HG03045 (cell line): ENCODE measurements at regions not wholly inside any gene's neighbourhood (a gene's known extent, or its start where the extent isn't known, plus 50 kb on each side); places are given as distances from the start of the nearest gene placed in this dataset.

Source experiments
- ATAC-seq: cut with Tn5 transposase; IDR thresholded peaks from one replicate; pipeline ENCODE4 v1.9.1; 2021; ENCODE audit warnings: mild to moderate bottlenecking, moderate library complexity; ENCODE audit not compliant: unreplicated experiment

DNA sequence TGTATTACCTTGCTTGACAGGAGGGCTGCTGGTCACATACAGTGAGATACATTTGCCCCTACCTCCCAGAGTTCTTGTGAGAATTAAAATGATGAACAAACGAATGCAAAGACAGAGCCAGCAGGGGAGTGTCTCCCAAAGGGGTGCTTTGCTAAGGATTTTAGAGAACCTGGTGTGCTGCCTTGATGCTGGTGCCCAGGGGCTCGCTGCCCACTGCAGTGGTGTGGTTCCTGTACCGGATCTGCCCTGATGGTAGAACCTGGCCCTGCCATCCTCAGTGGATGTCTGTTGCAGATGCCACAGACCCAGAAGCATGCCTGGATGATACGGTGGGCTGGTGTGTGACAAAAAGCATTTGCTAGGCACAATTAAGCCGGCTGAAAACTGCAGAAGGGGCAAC, 414.8 kb upstream of the HS6ST1 start:
- no peak for ATAC-seq

DNA sequence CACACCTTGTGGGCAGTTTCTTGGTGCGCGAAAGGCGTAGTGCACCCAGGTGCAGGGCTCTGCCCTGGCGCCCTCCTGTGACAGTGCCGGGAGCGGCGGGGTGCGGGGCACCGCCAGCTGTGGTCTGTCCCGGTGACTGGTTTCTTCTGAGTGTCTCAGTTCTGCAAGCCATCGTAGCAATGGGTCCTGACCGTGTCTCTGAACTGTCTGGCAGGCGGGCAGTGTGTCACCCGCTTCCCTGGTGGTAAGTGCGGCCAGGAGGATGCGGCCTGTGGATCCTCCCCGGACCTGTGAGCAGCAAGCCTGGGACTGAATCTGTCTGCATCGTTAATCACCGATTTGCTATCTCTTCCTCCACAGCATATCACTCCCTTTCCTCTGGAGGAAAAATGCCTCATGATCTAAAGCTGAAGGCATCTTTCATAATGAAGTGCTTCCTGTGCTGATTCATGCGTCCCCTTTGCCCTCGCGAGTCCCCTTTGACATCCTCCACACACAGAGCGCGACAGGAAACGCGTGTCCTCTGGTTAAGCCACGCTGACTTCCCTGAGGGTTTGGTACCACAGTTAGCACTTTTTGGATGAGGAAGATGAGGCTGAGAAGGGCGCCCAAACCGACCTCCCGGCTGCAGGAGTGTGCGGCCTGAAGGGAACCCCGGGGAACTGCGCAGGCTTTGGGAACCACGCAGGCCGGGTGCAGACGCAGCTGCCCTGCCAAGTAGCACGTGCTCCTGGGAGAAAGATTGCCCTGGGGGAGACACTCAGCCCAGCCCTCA, 416.0 kb upstream of the HS6ST1 start:
- no peak for ATAC-seq

DNA sequence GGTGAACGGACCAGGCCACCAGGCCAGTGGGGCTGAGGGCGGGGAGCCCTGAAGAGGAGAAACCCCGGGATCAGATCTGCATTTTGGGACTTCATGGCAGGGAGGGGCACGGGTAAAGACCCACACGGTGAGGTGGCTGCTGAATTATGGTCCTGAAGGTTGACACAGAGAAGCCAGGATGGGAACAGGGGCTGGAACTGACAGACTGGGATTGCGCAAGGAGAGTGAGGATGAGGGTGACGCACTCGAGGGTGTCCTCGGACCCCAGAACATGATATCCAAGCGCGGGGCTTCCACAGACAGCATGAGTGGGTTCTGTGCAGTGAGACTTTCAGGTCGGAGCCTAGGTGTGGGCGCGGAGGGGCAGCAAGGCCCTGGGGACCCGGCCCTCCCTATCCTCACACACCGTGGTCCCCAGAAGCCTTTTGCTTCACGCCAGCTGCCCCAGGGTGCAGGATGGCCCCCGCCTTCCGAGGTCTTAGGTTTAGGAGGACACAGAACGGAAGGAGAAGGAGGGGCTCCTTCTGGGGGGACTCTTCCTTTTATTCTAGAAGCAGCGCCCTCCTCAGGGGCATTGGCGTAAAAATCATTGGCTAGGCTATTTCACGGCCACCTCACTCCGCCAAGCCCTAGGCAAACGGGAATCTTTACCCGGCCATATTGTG, 416.8 kb upstream of the HS6ST1 start:
- no peak for ATAC-seq

DNA sequence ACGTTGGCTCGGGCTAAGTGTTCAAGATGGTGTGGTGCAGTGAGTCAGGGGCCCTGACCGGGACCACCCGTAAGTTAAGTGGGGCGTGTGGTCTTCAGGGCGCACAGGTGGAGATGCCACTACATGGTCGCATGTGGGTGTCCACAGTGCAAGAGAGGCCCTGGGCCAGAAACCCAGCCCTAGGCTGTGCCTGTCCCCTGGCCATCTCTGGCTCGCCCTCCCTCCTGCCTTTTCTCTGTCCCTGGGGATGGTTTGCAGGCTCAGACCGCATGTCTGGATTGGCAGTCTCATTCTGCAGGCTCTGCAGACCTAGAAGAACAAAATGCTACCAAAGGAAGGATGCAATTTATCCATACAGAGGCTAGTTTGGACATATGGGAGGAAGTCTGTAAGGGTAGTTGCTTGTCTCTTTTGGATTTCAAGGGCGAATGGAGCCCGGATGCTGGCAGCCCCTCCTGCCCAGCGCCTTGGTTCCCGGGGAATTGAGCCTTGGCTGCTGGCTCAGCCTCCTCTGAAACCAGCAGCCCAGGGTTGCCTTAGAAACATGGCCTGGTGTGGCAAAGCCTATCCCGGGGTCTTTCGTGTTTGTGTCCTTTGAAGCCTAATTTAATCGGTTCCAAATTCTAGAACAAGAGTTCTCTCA, 417.5 kb upstream of the HS6ST1 start:
- ATAC-seq = no peak

DNA sequence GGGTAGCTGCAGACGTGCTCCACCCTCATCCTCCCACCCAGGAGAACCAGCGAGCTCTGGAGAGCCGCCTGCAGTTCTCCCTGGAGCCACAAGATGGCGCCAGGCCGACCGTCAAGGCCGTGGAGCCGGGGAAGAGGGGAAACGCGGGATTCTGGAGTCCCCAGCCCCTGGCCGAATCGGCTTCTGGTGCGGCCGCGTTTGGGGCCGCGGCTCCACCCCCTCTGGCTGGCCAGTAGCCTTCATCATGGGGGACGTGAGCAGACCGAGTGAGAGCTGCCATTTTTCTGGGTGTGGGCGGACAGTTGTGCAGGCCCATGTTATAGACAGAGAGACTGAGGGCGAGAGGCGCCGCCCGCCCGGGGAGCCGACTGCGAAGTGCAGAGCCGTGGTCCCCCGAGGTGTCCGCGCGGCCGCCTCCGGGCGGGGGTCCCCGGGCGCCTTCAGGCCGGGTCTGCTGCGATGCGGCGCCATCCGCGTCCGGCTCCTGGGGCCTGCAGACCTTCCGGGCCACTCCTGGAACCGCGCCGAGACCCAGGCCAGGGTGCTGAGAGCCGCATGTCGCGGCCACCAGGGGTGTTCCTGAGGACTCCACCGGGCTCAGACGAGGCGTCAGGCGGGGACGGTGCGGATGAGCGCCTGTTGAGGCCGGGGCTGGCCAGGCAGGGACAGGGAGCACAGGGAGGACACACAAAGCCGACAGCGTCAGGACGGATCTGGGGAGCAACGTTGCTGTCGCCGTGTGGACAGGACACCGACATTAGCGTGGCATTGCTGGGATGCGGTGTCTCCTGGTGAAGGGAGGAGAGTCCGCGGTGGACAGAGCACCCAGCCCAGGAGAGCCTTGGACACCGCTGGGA, 418.2 kb upstream of the HS6ST1 start:
- peak; percentile 56 for ATAC-seq

DNA sequence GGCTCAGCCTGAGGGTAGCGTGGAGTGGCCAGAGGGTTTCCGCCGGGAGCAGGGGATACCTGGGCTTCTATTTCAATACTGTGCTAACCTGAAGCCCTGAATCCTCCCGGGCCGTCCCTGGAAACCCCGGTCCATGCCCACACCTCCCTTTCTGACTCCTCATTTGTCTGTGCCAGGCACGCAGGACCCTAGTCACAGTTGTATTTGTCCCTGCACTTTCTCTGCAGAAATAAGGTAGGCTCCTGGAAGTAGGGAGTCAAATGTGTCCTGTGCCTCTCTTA, 418.8 kb upstream of the HS6ST1 start:
- ATAC-seq = no peak

DNA sequence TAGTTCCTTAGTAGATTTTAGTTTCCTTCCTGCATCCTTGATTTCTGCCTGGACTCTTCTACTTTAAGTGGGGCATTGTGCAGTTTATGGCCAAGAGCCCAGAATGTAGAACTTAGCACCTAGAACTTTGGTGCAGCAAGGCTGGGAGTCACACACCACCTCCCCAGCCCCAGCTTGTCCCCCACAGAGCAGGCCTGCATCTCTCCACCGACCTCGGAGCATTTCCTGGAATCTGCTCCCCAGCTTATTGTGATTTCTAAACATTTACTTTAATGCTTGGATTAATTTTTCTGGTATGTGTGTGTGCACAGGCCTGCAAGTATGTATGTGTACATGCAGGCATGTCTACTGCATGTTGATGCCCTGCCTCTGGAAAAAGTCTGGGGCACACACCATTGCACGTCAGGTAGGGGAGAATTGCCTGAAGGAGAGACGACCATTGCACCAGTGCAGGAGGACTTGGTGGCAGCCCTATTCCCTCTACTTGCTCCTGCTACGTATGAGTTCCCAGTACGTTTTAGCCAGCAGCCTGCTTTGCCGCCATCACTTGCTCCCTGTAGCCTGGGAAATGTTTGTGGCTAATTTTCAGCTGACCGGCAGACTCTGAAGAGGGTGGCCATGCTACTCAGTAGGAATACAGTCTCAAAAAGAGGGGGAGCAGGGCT, 419.9 kb upstream of the HS6ST1 start:
- no peak for ATAC-seq

DNA sequence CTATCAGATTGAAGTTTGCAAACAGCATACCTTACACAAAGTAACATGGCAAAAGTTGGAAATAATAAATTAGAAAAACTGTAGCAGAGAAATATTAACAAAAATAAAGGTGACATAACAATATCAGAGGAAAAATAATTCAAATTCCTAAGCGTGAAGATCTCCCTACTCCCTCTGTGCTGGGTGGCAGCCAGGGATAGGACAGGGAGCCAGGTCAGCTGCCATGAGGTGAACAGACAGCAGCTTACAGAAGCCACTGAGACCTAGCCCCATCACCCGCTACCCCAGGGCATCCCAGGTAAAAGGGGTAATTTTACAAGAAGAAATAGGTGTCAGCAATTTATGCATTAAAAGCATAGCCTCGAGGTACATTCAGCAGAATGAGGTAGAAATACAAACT, 423.8 kb upstream of the HS6ST1 start:
- ATAC-seq = no peak

DNA sequence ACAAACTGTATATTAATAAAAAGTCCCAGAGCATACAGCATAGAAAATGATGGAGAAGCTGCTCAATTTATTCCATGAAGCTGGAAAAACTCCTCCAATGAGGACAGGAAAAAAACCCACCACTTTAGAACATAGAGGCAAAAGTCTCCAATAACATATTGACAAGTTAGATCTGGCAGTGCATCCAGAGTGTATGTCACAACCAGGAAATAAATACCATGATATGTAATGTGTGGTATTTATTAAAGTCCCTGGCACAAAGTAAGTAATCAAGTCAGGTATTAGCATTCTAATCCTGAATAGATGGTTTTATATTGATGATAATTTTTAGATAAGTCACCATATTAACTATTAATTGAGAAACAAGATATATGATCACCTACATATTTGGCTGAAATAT, 427.3 kb upstream of the HS6ST1 start:
- no peak for ATAC-seq

DNA sequence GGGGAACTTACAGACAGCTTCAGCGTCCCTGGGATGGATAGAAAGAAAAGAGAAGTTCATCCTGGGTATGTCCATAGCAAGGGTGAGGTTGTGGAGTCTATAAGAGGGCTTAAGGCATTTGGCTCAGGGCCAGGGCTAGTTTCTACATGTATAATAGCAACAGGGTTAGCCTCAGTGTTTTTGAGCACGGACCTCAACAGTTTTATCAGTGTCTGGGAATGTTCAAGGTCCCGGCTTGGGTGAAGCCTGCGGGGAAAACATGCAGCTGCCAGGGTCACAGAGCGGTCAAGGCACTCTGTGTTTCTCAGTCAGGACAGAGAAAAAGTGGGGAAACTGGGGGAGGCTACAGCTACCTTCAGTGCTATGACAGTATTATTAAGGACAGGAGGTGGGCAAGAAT, 427.7 kb upstream of the HS6ST1 start:
- no peak for ATAC-seq

DNA sequence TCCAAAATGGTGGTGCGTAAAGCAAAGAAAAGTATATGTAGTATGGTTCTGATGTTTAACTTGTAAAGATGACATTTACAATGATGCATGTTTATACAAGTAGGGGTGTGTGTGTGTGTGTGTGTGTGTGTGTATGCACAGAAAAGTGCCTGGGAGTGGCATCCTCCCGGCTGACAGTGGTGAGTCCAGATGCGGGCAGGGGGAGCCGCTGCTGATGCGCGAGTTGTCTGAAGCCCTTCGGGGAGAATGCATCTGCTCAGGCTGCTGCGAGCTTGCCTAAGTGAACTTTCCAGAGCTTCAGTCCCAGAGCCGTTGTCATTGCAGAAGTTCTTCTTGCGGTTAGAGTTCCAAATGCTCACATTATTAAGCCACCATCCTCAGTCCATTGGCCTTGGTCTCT, 429.7 kb upstream of the HS6ST1 start:
- no peak for ATAC-seq

DNA sequence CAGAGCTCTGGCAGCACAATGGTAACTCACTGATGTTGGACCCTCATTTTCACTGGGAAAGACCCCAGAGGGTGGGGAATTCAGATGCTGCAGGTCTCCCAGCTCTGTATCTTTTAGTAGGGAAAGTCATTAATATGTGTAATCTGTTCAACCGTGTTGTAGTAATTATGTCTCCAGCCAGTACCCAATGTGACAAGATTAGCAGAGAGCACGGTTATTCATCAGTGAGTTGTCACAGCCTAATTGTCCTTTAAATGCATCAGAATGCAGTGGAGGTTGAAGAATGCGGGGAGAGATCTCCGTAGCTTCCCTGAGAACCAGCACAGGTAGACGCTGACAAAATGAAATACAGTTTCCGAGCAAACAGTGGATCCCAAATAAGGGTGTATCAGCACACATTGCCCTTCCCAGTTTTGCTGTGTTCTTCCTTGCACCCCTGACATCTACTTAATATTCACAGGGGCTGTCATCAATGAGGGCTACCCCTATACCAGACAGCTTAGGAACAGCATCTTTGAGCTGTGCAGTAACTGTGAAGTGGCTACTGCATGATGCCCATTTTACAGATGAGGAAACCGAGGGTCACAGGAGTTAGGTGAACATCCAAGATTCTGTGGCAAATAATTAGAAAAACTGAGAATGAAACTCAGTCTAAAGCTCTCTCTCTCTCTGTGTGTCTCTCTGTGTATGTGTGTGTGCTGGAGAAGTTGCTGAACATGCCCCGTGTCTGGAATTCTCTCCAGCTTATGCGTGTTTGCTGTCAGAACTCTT, 430.4 kb upstream of the HS6ST1 start:
- ATAC-seq = no peak

DNA sequence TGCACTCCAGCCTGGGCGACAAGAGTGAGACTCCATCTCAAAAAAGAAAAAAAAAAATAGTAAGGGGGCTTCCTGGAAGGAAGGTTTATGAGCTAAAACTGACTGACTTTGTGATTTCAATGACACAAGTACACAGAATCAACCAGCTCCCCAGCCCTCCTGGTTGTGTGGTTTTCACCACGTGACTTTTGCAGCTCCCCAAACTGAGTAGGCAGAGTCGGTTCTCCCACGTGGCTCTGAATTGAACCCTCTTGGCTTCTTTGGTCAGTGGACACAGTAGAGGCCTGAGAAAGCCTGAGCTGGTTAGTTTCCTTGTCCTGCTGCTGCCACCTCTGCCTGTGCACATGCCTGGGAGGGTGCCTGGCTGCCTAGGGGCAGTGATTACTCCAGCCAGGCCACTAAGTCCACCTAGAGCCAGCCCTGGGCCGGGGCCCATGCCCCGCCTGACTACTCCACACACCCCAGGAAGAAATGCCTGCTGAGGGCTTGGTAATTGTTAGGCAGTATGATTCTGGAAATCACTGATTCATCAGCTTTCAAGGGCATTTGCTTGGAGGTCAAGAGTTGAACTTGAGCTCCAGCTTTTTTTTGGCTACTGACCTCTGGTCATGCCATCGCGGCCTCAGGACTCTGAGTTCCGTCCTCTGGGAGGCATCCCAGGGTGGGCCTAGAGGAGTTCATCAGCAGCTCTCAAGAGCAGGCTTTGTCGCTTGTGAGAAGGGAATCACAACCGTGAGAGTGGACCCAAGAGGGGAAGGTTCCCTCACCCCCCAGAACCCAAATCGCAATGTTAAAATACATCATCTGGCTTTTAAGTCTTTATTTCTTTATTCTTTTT, 431.9 kb upstream of the HS6ST1 start:
- ATAC-seq = no peak

DNA sequence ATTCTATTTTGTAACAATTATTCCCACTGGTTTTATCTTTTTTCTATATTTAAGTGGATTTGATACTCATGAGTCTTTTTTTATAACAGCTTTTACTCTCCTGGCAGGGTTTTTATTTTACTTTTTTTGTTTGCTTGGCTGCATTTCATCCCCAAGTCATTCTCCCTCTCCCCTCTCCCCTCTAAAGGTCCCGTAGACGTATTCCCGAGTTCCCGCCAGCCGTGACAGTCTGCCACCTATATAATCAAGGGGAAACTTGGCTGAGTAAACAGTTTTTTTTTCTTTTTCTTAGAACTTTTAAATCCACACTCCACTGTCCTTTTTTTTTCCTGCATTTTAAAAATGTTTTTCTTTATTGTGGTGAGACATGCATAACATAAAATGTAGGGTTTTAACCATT, 433.1 kb upstream of the HS6ST1 start:
- no peak for ATAC-seq

DNA sequence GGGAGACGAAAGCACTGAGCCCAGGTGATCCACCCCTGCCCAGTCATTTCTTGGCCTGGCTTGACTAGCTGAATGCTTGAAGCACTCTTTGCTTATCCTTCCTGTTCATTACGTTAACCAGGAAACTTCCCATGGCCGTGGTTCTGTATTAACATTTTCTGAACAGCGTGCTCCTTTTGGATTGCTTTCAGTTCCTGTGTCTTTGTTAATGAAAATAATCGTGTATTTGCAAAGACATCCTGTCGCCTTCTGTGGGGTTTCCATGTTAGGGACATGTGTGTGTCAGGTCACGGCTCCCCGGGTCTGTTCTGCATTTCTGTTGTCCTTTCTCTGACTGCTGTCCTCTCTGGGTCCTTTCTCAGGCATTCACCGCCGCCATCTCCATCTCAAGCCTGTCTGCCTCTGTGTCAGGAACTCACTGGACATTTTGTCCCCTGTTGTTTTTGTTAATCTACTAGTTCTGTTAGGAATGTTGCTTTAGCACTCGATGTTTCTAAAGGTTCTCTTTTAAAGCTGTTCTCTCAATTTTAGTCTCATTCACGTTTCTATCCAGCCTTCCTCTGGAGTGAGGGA, 434.1 kb upstream of the HS6ST1 start:
- ATAC-seq = no peak

DNA sequence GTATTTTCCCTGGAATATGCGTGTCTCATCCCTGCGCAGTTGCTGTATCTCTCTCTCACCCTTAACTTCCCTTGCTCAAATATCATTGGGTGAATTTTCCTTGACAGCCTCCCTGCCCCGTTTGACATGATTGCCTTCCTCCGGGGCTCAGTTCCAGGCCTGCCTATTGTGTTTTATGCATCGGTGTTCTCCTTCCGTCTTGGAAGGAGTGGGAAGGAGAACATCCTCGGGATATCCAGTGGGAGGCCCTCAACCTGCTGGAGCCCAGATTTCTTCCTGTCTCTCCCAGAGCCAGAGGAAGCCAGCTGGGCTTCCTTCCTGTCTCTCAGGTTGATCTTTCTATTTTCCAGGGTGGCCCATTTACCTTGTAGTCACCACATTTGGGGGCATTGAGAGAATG, 434.7 kb upstream of the HS6ST1 start:
- no peak for ATAC-seq

DNA sequence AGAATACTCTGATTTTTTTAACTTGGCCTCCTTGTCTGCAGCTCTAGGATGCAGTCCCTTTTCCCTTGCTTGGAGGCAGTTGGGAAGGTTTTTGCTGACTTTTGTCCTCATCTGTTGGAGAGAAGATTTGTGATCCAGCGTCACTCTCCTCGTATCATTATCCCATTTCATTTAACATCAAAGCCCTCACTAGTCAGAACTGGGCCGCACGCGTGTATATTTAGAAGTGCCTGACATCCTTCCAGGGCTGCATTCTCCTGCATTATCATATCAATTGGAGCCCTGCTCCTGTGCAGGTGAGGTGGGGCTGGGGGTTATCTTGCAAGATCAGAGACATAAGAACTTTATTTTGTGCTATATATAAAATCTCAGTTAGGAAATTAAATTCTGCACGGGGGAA, 435.1 kb upstream of the HS6ST1 start:
- no peak for ATAC-seq

DNA sequence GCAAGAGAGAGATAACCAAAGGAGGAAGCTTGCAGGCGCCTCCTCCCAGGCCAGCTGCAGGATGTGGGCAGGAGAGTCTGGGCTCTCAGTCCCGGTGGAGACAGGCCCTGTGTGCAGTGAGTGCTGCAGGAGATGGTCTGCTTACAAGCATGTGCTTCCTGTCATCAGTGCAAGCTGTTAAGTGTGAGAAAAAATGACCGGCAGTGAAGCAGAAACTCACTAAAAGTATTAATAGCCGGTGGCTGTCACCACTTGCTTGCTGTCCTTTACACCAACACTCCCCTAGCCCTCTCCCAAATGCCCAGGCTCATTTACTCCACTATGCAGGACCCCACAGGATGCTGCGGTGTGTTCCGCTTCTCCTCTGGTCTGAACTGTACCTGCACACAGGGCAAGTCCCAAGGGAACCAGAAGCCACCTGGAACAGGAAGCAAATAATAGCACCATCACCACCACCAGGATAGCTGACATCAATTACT, 435.6 kb upstream of the HS6ST1 start:
- ATAC-seq = peak; percentile 73
